SH-SY5Y (cell line): ENCODE measurements at regions not wholly inside any gene's neighbourhood (a gene's known extent, or its start where the extent isn't known, plus 50 kb on each side); places are given as distances from the start of the nearest gene placed in this dataset.

Experiments
- GATA2 ChIP-seq: IDR thresholded peaks from 2 replicates; pipeline ENCODE4 v1.6.1; 2011; ENCODE audit warnings: mild to moderate bottlenecking, low read depth, low read length
- GATA3 ChIP-seq: IDR thresholded peaks from 2 replicates; pipeline ENCODE4 v1.6.1; 2011; ENCODE audit warnings: low read depth, mild to moderate bottlenecking, low read length, moderate library complexity

- no peak for TF ChIP-seq GATA2
- no peak for TF ChIP-seq GATA3
Observed at GRCh38 chr14:37888234-37888633, 292.8 kb downstream of the TTC6 start.
